ENCODE measurements at regions not wholly inside any gene's neighbourhood (a gene's known extent, or its start where the extent isn't known, plus 50 kb on each side); places are given as distances from the start of the nearest gene placed in this dataset.

DNA sequence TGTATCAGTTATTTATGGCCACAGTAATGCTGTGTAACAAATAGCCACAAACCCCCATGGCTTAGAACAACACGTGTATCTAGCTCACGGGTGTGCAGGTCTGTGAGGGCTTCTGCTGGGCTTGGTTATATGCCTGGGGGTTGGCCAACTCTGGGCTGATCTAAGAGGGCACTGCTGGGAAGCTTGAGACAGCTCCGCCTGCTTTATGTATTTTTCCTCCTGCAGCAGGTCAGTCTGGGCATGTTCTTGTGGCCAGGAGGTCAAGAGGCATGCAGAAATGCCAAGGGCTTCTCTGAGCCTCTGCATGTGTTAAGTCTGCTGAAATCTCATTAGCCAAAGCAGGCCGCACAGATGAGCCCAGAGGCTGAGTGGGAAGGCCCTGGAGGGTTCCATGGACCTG, 105.8 kb downstream of the ZNF664 start:
- TF ChIP-seq, protein P1, sequence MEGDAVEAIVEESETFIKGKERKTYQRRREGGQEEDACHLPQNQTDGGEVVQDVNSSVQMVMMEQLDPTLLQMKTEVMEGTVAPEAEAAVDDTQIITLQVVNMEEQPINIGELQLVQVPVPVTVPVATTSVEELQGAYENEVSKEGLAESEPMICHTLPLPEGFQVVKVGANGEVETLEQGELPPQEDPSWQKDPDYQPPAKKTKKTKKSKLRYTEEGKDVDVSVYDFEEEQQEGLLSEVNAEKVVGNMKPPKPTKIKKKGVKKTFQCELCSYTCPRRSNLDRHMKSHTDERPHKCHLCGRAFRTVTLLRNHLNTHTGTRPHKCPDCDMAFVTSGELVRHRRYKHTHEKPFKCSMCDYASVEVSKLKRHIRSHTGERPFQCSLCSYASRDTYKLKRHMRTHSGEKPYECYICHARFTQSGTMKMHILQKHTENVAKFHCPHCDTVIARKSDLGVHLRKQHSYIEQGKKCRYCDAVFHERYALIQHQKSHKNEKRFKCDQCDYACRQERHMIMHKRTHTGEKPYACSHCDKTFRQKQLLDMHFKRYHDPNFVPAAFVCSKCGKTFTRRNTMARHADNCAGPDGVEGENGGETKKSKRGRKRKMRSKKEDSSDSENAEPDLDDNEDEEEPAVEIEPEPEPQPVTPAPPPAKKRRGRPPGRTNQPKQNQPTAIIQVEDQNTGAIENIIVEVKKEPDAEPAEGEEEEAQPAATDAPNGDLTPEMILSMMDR (IDR thresholded peaks at IDR 0.05): no peak
- TF ChIP-seq EZH2 (IDR thresholded peaks at IDR 0.05) (no peak), EZH2phosphoT487 (IDR thresholded peaks at IDR 0.05) (no peak)

Data from neural progenitor cell (in vitro differentiated cells).